ENCODE measurements at regions not wholly inside any gene's neighbourhood (a gene's known extent, or its start where the extent isn't known, plus 50 kb on each side); places are given as distances from the start of the nearest gene placed in this dataset.

DNA sequence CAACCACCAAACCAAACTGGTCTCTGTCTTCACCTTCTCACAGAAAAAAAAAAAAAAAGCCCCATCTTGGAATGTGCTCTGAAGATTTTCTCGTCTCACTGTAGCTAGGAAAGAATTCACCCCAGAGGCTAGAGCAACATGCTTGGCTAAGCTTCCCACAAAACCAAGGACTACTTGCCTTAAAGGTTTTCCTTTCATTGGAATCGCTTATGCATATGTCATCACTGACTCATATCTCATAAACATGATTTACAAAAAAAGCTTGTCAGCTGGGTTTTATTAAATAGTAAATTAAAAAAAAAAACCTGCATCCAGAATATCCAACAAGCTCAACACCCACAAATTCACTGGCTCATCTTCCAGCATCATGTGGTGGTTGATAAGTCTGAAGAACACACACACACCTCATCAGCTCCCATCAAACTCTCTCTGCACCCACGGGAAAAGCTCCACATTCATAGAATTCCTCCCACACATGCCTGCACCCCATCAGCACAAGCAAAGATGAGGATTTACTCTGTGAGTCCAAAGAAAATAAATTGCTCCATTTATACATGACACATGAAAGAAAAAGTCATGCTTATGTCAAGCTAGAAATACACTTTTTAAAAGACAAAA, 182.0 kb upstream of the TRIB2 start:
- Histone ChIP-seq H2AFZ (ENCODE audit: low read depth, low read length, poor library complexity, severe bottlenecking) (no peak overlapping the region), H3K9me2 (ENCODE audit: insufficient read depth) (no peaks in the 10 kb centered on the region), H3K4me3 (replicated peaks in 1 of 2; ENCODE audit: low read depth in 1 of 2, low read length in 2 of 2) (no peak overlapping the region), H4K20me1 (ENCODE audit: insufficient read depth) (no peaks in the 10 kb centered on the region), H3K9me3 (ENCODE audit: control insufficient read depth in 1 of 2, insufficient read depth in 1 of 2, low read depth in 1 of 2, low read length in 2 of 2) (no peaks in the 10 kb centered on the region), H3K27ac (ENCODE audit: low read depth, low read length) (no peak overlapping the region), H3K4me2 (ENCODE audit: low read length) (peak overlapping the region; percentile 31), H3K4me1 (ENCODE audit: control insufficient read depth in 1 of 2, insufficient read depth in 2 of 2, low read length in 2 of 2) (peaks cover 2 to 11% of the 10 kb centered on the region in 2 experiments; a peak in 1 of 4 replicates), H3K36me3 (ENCODE audit: control insufficient read depth in 1 of 2, insufficient read depth in 2 of 2, low read length in 2 of 2) (no peaks in the 10 kb centered on the region), H3K79me2 (ENCODE audit: insufficient read depth, low read length) (no peaks in the 10 kb centered on the region), H3K27me3 (ENCODE audit: insufficient read depth, low read length) (no peaks in the 10 kb centered on the region), H3K9ac (ENCODE audit: low read length) (no peak overlapping the region)
- DNase-seq (ENCODE audit: low read depth, low spot score) (peak; percentile 12), ATAC-seq (no peak)
- intact Hi-C loops (cut with micrococcal nuclease), result no loop called here
- no TSS peak for BruUV-seq (replicated peaks)
- TF ChIP-seq, protein P1, sequence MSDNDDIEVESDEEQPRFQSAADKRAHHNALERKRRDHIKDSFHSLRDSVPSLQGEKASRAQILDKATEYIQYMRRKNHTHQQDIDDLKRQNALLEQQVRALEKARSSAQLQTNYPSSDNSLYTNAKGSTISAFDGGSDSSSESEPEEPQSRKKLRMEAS (IDR thresholded peaks at IDR 0.05), result no peak
- no peak for TF ChIP-seq CBX3 (IDR thresholded peaks at IDR 0.05; ENCODE audit: low read depth)
- no peak for TF ChIP-seq SIN3A (IDR thresholded peaks at IDR 0.05; ENCODE audit: low read depth)
- POLR2A ChIA-PET, result no interaction called here
- CTCF ChIA-PET, result interaction anchor here (1.1 to 1.2 kb wide), 2 partner anchors 181 to 472 kb away, joined by 3 read pairs; no protein-coding TSS in a partner anchor
- RAD21 ChIA-PET (ENCODE audit: low non-redundant PET in 1 of 2, low total read pairs in 2 of 2, uncharacterized antibody in 2 of 2, unreplicated experiment in 2 of 2), result no interaction called here

DNA sequence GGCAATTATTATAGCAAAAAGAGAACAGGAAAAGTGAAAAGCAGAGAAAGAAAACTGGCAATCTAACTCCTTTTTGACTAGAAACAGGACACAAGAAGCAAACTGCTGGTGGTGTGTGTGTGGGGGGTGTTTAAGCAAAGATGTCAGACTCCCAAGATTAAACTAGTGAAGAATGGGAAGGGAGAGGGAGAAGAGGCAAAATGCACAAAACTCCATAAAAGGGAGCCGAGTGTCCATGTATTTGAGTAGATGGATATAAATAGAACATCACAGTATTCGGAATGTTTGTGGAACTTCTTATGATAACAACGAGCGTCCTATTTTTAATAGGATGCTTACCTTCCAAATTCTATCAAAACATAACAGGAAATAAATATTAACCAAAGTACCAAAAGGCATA, 179.8 kb upstream of the TRIB2 start:
- intact Hi-C loops (cut with micrococcal nuclease), result no loop called here
- Histone ChIP-seq H3K27me3 (ENCODE audit: insufficient read depth, low read length) (no peaks in the 10 kb centered on the region), H3K9ac (ENCODE audit: low read length) (no peak overlapping the region), H3K4me1 (ENCODE audit: control insufficient read depth in 1 of 2, insufficient read depth in 2 of 2, low read length in 2 of 2) (peaks cover 2 to 11% of the 10 kb centered on the region in 2 experiments; a peak in 1 of 4 replicates), H3K79me2 (ENCODE audit: insufficient read depth, low read length) (no peaks in the 10 kb centered on the region), H3K36me3 (ENCODE audit: control insufficient read depth in 1 of 2, insufficient read depth in 2 of 2, low read length in 2 of 2) (no peaks in the 10 kb centered on the region), H3K9me2 (ENCODE audit: insufficient read depth) (no peaks in the 10 kb centered on the region), H2AFZ (ENCODE audit: low read depth, low read length, poor library complexity, severe bottlenecking) (no peak overlapping the region), H3K4me3 (replicated peaks in 1 of 2; ENCODE audit: low read depth in 1 of 2, low read length in 2 of 2) (no peak overlapping the region), H3K9me3 (ENCODE audit: control insufficient read depth in 1 of 2, insufficient read depth in 1 of 2, low read depth in 1 of 2, low read length in 2 of 2) (no peaks in the 10 kb centered on the region), H3K27ac (ENCODE audit: low read depth, low read length) (no peak overlapping the region), H3K4me2 (ENCODE audit: low read length) (no peak overlapping the region), H4K20me1 (ENCODE audit: insufficient read depth) (no peaks in the 10 kb centered on the region)
- CTCF ChIA-PET, result no interaction called here
- RAD21 ChIA-PET (ENCODE audit: low non-redundant PET in 1 of 2, low total read pairs in 2 of 2, uncharacterized antibody in 2 of 2, unreplicated experiment in 2 of 2), result no interaction called here
- DNase-seq (ENCODE audit: low read depth, low spot score) (no peak), ATAC-seq (no peak)
- BruUV-seq (replicated peaks), result no TSS peak
- POLR2A ChIA-PET, result no interaction called here
- no peak for TF ChIP-seq ELF1 (IDR thresholded peaks at IDR 0.05; ENCODE audit: borderline replicate concordance, low read depth)
- TF ChIP-seq, protein P2, sequence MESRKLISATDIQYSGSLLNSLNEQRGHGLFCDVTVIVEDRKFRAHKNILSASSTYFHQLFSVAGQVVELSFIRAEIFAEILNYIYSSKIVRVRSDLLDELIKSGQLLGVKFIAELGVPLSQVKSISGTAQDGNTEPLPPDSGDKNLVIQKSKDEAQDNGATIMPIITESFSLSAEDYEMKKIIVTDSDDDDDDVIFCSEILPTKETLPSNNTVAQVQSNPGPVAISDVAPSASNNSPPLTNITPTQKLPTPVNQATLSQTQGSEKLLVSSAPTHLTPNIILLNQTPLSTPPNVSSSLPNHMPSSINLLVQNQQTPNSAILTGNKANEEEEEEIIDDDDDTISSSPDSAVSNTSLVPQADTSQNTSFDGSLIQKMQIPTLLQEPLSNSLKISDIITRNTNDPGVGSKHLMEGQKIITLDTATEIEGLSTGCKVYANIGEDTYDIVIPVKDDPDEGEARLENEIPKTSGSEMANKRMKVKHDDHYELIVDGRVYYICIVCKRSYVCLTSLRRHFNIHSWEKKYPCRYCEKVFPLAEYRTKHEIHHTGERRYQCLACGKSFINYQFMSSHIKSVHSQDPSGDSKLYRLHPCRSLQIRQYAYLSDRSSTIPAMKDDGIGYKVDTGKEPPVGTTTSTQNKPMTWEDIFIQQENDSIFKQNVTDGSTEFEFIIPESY (IDR thresholded peaks at IDR 0.05; ENCODE audit: extremely low read depth, insufficient replicate concordance, low read length), result no peak
- TF ChIP-seq, protein P3, sequence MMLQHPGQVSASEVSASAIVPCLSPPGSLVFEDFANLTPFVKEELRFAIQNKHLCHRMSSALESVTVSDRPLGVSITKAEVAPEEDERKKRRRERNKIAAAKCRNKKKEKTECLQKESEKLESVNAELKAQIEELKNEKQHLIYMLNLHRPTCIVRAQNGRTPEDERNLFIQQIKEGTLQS (IDR thresholded peaks at IDR 0.05), result no peak
- no peak for TF ChIP-seq RAD21 (IDR thresholded peaks at IDR 0.05; ENCODE audit: low read depth)
- TF ChIP-seq YY1 (IDR thresholded peaks at IDR 0.05; ENCODE audit: extremely low read depth, insufficient replicate concordance, low read depth, low read length), result no peak
- TF ChIP-seq, protein P4, sequence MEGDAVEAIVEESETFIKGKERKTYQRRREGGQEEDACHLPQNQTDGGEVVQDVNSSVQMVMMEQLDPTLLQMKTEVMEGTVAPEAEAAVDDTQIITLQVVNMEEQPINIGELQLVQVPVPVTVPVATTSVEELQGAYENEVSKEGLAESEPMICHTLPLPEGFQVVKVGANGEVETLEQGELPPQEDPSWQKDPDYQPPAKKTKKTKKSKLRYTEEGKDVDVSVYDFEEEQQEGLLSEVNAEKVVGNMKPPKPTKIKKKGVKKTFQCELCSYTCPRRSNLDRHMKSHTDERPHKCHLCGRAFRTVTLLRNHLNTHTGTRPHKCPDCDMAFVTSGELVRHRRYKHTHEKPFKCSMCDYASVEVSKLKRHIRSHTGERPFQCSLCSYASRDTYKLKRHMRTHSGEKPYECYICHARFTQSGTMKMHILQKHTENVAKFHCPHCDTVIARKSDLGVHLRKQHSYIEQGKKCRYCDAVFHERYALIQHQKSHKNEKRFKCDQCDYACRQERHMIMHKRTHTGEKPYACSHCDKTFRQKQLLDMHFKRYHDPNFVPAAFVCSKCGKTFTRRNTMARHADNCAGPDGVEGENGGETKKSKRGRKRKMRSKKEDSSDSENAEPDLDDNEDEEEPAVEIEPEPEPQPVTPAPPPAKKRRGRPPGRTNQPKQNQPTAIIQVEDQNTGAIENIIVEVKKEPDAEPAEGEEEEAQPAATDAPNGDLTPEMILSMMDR (IDR thresholded peaks at IDR 0.05 in 2 of 3, conservative IDR thresholded peaks at IDR 0.05 in 1 of 3; ENCODE audit: borderline replicate concordance in 1 of 3, insufficient read depth in 1 of 3, low read depth in 2 of 3, low read length in 2 of 3), result no peak
- TF ChIP-seq SRF (IDR thresholded peaks at IDR 0.05; ENCODE audit: low read depth), result no peak
- TF ChIP-seq, protein P1 (IDR thresholded peaks at IDR 0.05), result no peak
- no peak for TF ChIP-seq SIN3A (IDR thresholded peaks at IDR 0.05; ENCODE audit: low read depth)
- TF ChIP-seq ZFX (IDR thresholded peaks at IDR 0.05), result no peak
- TF ChIP-seq SP1 (IDR thresholded peaks at IDR 0.05; ENCODE audit: low read depth), result no peak
- TF ChIP-seq EZH2phosphoT487 (IDR thresholded peaks at IDR 0.05; ENCODE audit: borderline replicate concordance), result no peak
- TF ChIP-seq ZNF274 (IDR thresholded peaks at IDR 0.05; ENCODE audit: low read depth, low read length), result no peak
